ENCODE measurements at regions not wholly inside any gene's neighbourhood (a gene's known extent, or its start where the extent isn't known, plus 50 kb on each side); places are given as distances from the start of the nearest gene placed in this dataset.

- H3K36me3 ChIP-seq = no peaks in the 10 kb centered on the region
- peaks cover 45% of the 10 kb centered on the region for H3K27me3 ChIP-seq
- no peak overlapping the region for H3K27ac ChIP-seq
- H3K9me3 ChIP-seq = no peaks in the 10 kb centered on the region
- no peak for TF ChIP-seq CTCF (IDR thresholded peaks at IDR 0.05)
- no peak overlapping the region for H3K4me3 ChIP-seq (ENCODE audit: low read depth in 1 of 2, low read length in 1 of 2)
- H3K4me1 ChIP-seq (ENCODE audit: control insufficient read depth in 1 of 2, insufficient read depth in 1 of 2, low read depth in 1 of 2, low read length in 1 of 2) = no peaks in the 10 kb centered on the region
These were observed 304.8 kb downstream of the IRF8 start for GRCh38 chr16:86203557-86204275.

- H3K4me1 ChIP-seq (ENCODE audit: control insufficient read depth in 1 of 2, insufficient read depth in 1 of 2, low read depth in 1 of 2, low read length in 1 of 2) = no peaks in the 10 kb centered on the region
- no peak for TF ChIP-seq CTCF (IDR thresholded peaks at IDR 0.05)
- no peak overlapping the region for H3K27ac ChIP-seq
- no peak overlapping the region for H3K4me3 ChIP-seq (ENCODE audit: low read depth in 1 of 2, low read length in 1 of 2)
- no peaks in the 10 kb centered on the region for H3K36me3 ChIP-seq
- H3K9me3 ChIP-seq = no peaks in the 10 kb centered on the region
- H3K27me3 ChIP-seq = peaks cover 30% of the 10 kb centered on the region
These were observed 304.6 kb upstream of the FOXF1 start for GRCh38 chr16:86205521-86206245.

GRCh38 chr16:86207350-86207749 lies 303.0 kb upstream of the FOXF1 start:
- Histone ChIP-seq H3K9me3 (no peaks in the 10 kb centered on the region), H3K27ac (no peak overlapping the region), H3K4me1 (ENCODE audit: control insufficient read depth in 1 of 2, insufficient read depth in 1 of 2, low read depth in 1 of 2, low read length in 1 of 2) (no peaks in the 10 kb centered on the region), H3K27me3 (peaks cover 13% of the 10 kb centered on the region), H3K36me3 (no peaks in the 10 kb centered on the region), H3K4me3 (ENCODE audit: low read depth in 1 of 2, low read length in 1 of 2) (no peak overlapping the region)
- TF ChIP-seq CTCF (IDR thresholded peaks at IDR 0.05) = no peak

GRCh38 chr16:86209202-86209601 lies 301.1 kb upstream of the FOXF1 start:
- Histone ChIP-seq H3K4me1 (ENCODE audit: control insufficient read depth in 1 of 2, insufficient read depth in 1 of 2, low read depth in 1 of 2, low read length in 1 of 2) (no peaks in the 10 kb centered on the region), H3K4me3 (ENCODE audit: low read depth in 1 of 2, low read length in 1 of 2) (no peak overlapping the region), H3K27me3 (peaks cover 4% of the 10 kb centered on the region), H3K9me3 (no peaks in the 10 kb centered on the region), H3K36me3 (no peaks in the 10 kb centered on the region), H3K27ac (no peak overlapping the region)
- TF ChIP-seq CTCF (IDR thresholded peaks at IDR 0.05) = no peak

- TF ChIP-seq CTCF (IDR thresholded peaks at IDR 0.05) = no peak
- peaks cover 4% of the 10 kb centered on the region for H3K27me3 ChIP-seq
- no peaks in the 10 kb centered on the region for H3K9me3 ChIP-seq
- H3K4me1 ChIP-seq (ENCODE audit: control insufficient read depth in 1 of 2, insufficient read depth in 1 of 2, low read depth in 1 of 2, low read length in 1 of 2) = no peaks in the 10 kb centered on the region
- H3K27ac ChIP-seq = no peak overlapping the region
- H3K36me3 ChIP-seq = no peaks in the 10 kb centered on the region
- no peak overlapping the region for H3K4me3 ChIP-seq (ENCODE audit: low read depth in 1 of 2, low read length in 1 of 2)
These were observed 299.7 kb upstream of the FOXF1 start for GRCh38 chr16:86210403-86211193.

Data from neutrophil (primary cell).